ES-I3 (cell line): ENCODE measurements at regions not wholly inside any gene's neighbourhood (a gene's known extent, or its start where the extent isn't known, plus 50 kb on each side); places are given as distances from the start of the nearest gene placed in this dataset.

Experiments used
- H3K36me3 ChIP-seq: 2 replicates; pipeline ENCODE4 v1.6.1; 2013; ENCODE audit warnings: mild to moderate bottlenecking, low read length, control low read depth, moderate library complexity; ENCODE audit not compliant: insufficient read depth
- H3K4me1 ChIP-seq: 2 replicates; pipeline ENCODE4 v1.6.1; 2013; ENCODE audit warnings: mild to moderate bottlenecking, control low read depth, low read length; ENCODE audit not compliant: insufficient read depth
- H3K9ac ChIP-seq: 2 replicates; pipeline ENCODE4 v1.6.1; 2013; ENCODE audit warnings: low read depth, mild to moderate bottlenecking, low read length, moderate library complexity
- H3K9me3 ChIP-seq: 2 replicates; pipeline ENCODE4 v1.6.1; 2013; ENCODE audit warnings: mild to moderate bottlenecking, low read length, moderate library complexity; ENCODE audit not compliant: control insufficient read depth, insufficient read depth

DNA sequence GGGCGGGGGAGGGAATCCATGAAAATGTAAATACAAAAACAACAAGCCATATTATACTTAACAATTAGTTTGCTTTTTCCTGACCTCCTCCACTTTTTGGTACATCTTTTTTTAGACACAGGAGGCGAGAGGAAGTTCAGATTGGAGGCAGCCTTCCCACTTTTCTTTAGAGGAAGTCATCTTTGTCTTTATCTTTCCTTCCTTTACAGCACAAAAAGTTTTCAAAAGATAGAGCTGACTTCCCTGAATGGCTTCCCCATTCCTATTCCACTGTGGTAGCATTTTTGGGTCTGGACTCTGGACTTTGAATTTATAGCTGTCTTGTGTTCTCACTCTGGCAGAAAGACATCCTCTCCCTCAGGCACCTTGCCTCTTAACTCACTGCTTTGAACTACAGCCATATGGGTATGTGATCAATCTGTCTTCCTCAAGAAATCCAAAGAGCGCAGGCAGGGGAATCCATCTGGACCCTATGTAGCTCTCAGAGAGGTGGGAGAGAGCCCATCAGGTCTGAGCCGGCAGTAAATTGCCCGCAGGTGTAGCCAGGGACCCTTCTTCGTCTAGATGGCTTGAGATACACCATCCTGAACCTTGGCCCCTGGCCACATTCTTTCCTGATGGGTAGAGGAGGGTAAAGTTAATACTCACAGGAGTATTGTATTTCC lies 101.9 kb downstream of the AQP4 start:
- H3K4me1 ChIP-seq = no peaks in the 10 kb centered on the region
- H3K9me3 ChIP-seq = no peaks in the 10 kb centered on the region; the same call in 1 of the 2 replicates
- H3K9ac ChIP-seq = no peak overlapping the region
- no peaks in the 10 kb centered on the region for H3K36me3 ChIP-seq

DNA sequence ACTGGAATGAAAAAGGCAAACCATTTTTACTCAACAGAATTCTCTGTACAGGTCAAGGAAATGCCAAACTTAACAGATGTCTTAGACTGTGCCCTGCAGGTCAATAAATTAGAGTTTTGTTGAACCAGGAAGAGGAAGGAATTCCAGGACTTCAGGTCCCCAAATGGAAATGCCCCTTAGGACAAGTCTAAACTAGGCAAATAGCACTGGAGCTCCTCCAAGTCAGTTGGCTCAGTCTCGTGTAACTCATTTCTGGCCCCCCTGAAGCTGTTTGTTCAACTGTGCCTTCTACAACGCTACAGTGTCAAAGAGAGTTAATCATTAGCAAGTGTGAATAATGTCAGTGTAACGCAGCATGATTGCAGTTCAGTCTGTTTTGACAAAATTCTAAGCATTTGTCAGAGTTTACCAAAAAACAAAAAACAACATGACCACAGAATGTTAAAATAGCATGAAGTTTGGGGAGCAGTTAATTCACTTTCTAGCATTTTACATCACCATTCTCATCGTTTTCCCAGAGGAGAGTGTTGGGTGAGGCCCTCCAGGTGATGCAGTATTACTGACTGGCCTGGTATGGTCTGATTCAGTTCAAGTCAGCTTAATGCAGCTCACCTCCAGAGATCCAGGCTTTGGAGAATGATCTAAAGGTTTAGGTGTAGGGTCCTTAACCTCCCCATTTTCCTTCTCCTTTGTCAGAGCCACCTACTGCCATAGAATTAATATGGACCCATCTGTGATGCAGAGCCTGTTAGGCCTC lies 108.1 kb downstream of the AQP4 start:
- H3K9ac ChIP-seq = no peak overlapping the region
- H3K36me3 ChIP-seq = no peaks in the 10 kb centered on the region
- H3K9me3 ChIP-seq = no peaks in the 10 kb centered on the region
- no peaks in the 10 kb centered on the region for H3K4me1 ChIP-seq

DNA sequence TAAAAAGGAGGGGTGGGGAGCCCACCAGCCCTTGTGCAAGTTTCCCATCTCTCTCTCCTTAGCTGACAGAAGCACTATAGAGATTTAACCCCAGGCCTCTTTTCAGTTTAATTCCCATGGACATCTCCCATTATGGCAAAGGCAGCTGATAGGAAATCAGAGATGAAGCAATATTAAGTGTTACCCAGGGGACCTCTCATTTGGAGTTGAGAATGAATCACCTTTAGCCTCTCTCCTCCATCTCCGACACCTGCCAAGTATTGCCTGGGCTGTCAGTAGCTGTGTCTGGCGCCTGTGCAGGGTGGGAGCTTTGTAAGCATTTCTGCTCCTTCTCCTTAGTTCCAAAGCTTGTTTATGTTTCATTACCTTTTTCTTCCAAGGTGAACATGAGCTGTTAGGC lies 109.0 kb downstream of the AQP4 start:
- Histone ChIP-seq H3K36me3 (no peaks in the 10 kb centered on the region), H3K9ac (no peak overlapping the region), H3K4me1 (no peaks in the 10 kb centered on the region), H3K9me3 (no peaks in the 10 kb centered on the region)

DNA sequence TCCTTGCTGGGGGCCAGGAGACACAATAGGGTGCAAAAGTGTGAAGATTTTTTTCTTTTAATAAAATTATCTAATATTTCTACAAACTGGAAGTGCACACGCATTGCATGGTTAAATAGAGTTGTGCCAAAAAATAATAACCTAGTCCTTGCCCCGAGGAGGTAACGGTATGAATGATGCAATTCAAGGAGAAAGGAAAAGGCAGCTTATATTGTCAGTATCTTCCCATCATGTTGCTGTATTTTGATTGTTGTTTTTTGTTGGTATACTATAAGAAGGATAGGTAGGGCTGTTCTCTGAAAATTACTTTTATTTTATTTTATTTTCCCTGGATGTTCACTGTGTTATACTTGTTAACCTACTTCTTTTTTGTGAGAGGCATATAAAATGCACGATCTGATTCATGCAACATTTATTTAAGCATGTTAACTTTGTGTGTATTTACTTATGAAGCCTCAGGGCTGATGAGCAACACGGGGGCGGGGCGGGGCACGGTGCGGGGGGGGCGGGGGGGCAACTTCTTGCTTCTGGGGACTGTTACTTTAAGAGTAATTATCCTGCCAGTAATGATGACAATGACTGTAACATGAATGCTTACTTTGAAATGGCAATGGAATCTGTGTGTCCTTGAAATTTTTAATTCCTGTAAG lies 118.6 kb downstream of the AQP4 start:
- H3K9ac ChIP-seq = no peak overlapping the region
- H3K4me1 ChIP-seq = peaks cover 15% of the 10 kb centered on the region
- H3K36me3 ChIP-seq = no peaks in the 10 kb centered on the region
- no peaks in the 10 kb centered on the region for H3K9me3 ChIP-seq

DNA sequence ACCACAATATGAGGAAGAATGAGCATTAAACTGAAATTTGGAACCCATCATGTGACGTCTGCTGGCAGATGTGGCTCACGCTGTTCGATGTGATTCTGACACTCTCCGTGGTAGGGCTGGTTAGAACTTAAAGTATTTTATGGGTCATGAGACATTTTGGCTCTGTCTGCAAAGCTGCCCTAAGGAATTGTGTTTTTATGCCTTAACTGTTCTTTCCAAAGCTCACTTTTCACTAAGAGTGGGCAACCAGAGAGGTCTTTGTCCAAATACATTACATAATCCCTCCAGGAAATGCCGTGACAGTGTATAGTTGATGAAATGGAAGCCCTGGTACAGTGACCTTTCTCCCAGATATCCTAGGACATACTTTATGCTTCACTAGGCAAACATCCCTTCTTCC lies 119.1 kb downstream of the AQP4 start:
- Histone ChIP-seq H3K4me1 (peaks cover 15% of the 10 kb centered on the region), H3K36me3 (no peaks in the 10 kb centered on the region), H3K9me3 (no peaks in the 10 kb centered on the region), H3K9ac (no peak overlapping the region)

DNA sequence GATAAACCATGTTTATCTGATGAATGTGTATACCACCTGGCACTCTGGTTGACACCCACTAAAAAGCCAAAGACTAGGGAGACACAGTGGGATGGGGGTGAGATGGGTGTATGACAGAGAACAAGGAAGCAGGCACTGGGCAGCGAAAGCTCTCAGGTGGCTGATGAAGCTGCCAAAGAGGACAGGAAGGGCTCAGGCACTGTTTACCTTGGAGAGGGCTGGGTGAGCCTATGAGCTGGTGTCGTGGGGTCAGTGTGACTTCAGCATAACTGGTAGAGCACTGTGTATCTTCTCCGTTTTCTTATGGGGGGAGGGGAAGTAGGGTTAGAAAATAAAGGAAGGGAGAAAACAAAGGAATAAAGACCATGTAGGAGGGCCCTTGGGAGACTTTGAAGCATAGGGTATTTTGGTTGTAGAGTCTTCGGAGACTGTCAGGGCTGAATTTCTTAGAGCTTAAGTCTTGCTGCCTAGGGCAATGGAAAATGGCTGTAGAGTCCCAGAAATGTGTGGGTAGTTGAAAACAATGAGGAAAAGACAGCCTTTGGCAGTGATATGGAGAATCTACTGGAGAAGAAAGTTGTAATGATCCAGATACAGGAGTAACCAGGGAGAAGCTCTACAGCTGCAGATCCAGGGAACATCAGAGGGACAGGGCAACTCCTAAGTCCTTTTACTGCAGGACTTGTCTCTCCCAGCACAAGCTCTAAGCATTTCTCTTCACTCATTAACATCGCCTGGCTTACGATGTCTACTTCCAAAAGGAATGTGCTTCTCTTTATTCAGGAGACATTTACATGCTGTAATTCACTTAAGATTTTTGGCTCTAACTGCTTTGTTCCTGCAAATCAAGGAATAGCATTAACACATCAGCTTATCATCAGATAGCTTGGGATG lies 120.0 kb downstream of the AQP4 start:
- Histone ChIP-seq H3K4me1 (peaks cover 15% of the 10 kb centered on the region), H3K9me3 (no peaks in the 10 kb centered on the region), H3K9ac (no peak overlapping the region), H3K36me3 (no peaks in the 10 kb centered on the region)

DNA sequence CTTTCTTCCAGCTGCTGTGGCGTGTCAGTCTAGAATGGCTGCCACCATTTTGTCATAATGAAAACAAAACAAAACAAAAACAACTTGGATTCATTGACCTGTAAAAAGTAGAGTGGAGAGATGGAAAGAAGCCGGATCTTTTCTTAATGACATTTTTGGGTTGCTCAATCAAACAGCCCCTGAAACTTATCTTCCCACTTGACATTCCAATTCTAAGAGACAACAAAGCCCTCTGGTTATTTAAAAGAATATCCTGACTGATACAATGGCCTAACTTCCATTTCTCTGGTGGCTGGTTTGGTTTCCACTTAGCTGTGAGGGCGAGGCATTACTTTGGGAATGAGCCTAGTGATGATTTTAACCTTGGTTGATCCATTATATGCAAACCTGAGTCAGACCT lies 123.7 kb downstream of the AQP4 start:
- Histone ChIP-seq H3K36me3 (no peaks in the 10 kb centered on the region), H3K9ac (no peak overlapping the region), H3K4me1 (peaks cover 12% of the 10 kb centered on the region), H3K9me3 (peaks cover 5% of the 10 kb centered on the region)

DNA sequence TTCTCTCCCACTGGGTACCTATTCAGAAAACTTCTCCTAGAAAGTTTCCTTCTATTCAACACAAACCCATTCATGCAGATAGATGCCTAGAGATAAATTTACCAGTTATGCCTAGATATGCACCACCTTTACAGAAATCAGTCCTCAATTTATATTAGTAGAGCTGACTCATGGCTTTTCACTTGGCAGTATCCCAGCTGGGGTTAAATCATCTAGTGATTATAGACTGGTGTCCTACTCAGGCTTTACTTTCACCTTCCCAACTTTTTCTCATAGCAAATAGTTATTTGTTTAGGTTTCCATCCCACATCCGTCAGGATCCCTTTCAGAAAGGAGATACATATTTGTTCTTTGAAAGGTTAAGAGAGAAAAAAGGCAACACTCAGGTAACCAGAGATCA lies 124.5 kb downstream of the AQP4 start:
- Histone ChIP-seq H3K36me3 (no peaks in the 10 kb centered on the region), H3K4me1 (peaks cover 5% of the 10 kb centered on the region; the same call in 1 of the 2 replicates), H3K9me3 (peaks cover 5% of the 10 kb centered on the region)

DNA sequence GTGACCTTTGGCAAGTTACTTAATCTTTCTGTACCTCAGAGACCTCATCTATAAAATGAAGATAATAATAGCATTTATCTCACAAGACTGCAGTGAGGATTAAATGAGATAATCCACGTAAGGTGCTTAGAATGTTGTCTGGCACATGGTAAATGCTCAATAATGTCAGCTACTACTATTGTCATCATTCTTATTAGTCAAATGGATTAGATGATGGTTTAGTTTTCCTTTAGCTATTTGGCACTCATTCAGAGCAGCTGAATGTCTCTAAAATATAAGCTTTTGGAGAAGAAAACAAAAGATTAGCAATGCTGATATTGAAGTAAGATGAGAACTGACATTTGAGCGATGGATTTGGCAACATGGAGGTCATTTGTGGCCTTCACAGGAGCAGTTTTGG lies 125.1 kb downstream of the AQP4 start:
- no peaks in the 10 kb centered on the region for H3K4me1 ChIP-seq
- no peak overlapping the region for H3K9ac ChIP-seq
- peaks cover 5% of the 10 kb centered on the region for H3K9me3 ChIP-seq
- H3K36me3 ChIP-seq = no peaks in the 10 kb centered on the region

More for the DNA sequence above, 124.5 kb downstream of the AQP4 start:
- H3K9ac ChIP-seq = no peak overlapping the region

DNA sequence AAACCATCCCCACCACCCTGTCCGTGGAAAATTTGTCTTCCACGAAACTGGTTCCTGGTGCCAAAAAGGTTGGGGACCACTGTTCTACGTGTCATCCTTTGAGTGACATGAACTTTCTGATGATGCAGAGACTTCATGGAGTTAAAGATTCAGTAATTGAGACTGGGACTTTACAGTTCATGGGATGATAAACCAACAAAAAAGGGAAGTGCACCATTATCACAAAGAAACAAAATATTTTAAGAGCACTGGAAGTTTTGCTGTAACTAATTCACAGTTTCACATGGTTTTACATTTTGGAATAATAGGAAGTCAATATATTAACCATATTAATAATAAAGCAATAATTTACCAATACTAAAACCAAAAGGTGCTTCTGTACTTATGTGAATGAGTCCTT lies 126.8 kb downstream of the AQP4 start:
- no peaks in the 10 kb centered on the region for H3K36me3 ChIP-seq
- H3K9ac ChIP-seq = no peak overlapping the region
- no peaks in the 10 kb centered on the region for H3K4me1 ChIP-seq
- H3K9me3 ChIP-seq = peaks cover 5% of the 10 kb centered on the region

DNA sequence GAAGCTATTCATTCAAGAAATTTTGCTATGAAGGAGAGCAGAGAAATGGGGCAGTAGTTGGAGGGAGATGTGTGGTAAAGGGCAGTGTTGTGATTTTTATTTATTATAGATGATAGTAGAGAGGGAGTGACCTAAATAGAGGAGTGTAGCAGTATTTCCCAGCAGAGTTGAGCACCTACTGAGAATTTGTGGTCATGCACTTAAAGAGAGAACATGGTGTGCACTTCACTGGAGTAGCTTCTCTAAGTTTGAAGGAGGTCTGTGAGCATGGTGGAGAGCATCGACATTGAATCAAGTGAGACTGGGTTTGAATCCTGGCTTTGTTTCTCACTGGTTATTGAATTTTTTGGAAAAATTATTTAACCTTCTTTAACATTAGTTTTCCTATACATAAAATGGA lies 129.2 kb downstream of the AQP4 start:
- Histone ChIP-seq H3K9me3 (peaks cover 5% of the 10 kb centered on the region), H3K9ac (no peak overlapping the region), H3K4me1 (no peaks in the 10 kb centered on the region), H3K36me3 (no peaks in the 10 kb centered on the region)

DNA sequence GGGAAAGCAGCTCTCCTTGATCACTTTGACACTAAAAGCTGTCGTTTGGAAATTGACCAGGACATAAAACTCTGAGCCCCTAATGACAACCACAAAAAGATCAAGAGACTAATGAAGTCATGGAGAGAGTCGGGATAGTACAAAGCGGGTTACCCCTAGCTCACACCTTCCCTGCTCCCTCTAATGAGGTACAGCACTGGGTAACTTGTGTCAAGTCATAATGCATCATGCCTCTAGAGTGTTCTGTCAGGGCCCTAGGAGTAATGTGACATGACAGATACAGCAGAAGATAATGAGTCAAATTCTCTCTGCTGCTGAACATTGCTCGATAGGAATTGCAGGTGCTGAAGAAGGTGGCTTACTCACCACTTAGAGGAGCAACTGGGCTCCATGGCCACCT lies 130.7 kb downstream of the AQP4 start:
- Histone ChIP-seq H3K9ac (no peak overlapping the region), H3K9me3 (peaks cover 5% of the 10 kb centered on the region), H3K36me3 (no peaks in the 10 kb centered on the region), H3K4me1 (no peaks in the 10 kb centered on the region)

DNA sequence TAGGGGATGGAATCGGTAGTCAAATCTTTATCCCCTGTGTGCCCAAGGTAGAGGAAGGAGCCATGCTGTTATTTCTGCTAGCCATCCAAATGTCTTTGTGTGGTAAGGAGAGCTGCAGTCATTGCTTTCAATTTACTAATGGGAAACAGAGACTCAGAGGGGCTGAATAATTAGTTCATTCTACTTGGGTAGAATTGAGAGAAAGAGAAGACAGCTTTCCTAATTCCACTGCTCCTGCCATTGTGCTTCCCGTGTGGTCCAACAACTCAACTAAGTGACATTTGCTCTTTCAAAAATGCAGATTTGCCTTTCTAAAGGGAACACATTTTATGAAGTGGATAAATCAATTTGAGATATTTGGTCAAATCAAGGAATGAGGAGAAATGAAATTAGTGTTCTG lies 136.1 kb downstream of the AQP4 start:
- H3K9ac ChIP-seq = no peak overlapping the region
- H3K9me3 ChIP-seq = no peaks in the 10 kb centered on the region
- H3K36me3 ChIP-seq = no peaks in the 10 kb centered on the region
- no peaks in the 10 kb centered on the region for H3K4me1 ChIP-seq

DNA sequence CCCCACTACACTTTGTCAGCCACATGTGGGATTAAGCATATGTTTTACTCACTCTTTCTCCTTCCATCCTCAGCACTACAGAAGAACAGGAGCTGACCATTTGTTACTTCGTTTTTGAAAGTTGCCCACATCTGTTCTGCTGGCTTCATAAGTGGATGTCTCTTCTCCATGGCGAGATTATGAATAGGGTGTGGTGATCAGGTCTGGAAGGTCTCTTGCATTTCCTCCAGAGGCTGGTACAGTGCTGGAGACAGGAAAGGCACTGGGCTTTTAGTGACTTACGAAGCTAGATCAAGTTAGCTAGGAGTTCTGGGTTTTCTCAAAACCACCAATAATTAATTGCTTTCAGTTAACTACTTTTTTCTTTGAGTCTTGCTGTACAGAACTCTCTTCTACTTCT lies 136.5 kb downstream of the AQP4 start:
- Histone ChIP-seq H3K9me3 (no peaks in the 10 kb centered on the region), H3K9ac (no peak overlapping the region), H3K36me3 (no peaks in the 10 kb centered on the region), H3K4me1 (no peaks in the 10 kb centered on the region)
